Mucosa of descending colon (tissue), 3 donors: ENCODE measurements at regions not wholly inside any gene's neighbourhood (a gene's known extent, or its start where the extent isn't known, plus 50 kb on each side); places are given as distances from the start of the nearest gene placed in this dataset.

Source experiments
- ATAC-seq: fragments of 200-7000 bp; cut with Tn5 transposase; one replicate; pipeline ENCODE4 v1.9.1; 2020; ENCODE audit warnings: mild to moderate bottlenecking, moderate library complexity
- DNase-seq, 3 donors: peaks; one replicate each; pipeline ENCODE4 v3.0.0-alpha.2; 2020
- H3K36me3 ChIP-seq: fragments of 200-600 bp; one replicate; pipeline ENCODE4 v1.8.0; 2021; ENCODE audit warnings: low read depth, mild to moderate bottlenecking
- H3K4me1 ChIP-seq: fragments of 200-600 bp; one replicate; pipeline ENCODE4 v1.8.0; 2021; ENCODE audit warnings: low read depth, mild to moderate bottlenecking
- H3K4me3 ChIP-seq: fragments of 200-600 bp; one replicate; pipeline ENCODE4 v1.8.0; 2021; ENCODE audit warnings: mild to moderate bottlenecking
- H3K9me3 ChIP-seq: fragments of 200-600 bp; one replicate; pipeline ENCODE4 v1.8.0; 2021; ENCODE audit warnings: mild to moderate bottlenecking
- intact Hi-C, 2 donors: fragments of 100-400 bp; cut with DNase I in 1 of 2; cut with micrococcal nuclease in 1 of 2; formaldehyde crosslinking; loops; one replicate each; pipeline versions ENCODE4 v1.11.0 to v1.11.1; 2022; cut with DNase I, micrococcal nuclease
- TF ChIP-seq, protein P1 (sequence below): fragments of 200-600 bp; IDR thresholded peaks from one replicate; pipeline ENCODE4 v1.8.0; 2022; ENCODE audit warnings: antibody characterized with exemption, mild to moderate bottlenecking
- donor health status: DM: no; HTN: no; CAD: no; lungs with moderate emphysema.
- donor health status: DM: no; HTN: no; CAD: no.
- donor health status: DM: no; HTN: yes; CAD: no.

GRCh38 chr3:124207873-124208485, 216.1 kb upstream of the ROPN1 start:
- ATAC-seq, result no peak
- intact Hi-C loops, result no loop called here
- peaks cover 2% of the 10 kb centered on the region for H3K4me1 ChIP-seq
- TF ChIP-seq, protein P1, sequence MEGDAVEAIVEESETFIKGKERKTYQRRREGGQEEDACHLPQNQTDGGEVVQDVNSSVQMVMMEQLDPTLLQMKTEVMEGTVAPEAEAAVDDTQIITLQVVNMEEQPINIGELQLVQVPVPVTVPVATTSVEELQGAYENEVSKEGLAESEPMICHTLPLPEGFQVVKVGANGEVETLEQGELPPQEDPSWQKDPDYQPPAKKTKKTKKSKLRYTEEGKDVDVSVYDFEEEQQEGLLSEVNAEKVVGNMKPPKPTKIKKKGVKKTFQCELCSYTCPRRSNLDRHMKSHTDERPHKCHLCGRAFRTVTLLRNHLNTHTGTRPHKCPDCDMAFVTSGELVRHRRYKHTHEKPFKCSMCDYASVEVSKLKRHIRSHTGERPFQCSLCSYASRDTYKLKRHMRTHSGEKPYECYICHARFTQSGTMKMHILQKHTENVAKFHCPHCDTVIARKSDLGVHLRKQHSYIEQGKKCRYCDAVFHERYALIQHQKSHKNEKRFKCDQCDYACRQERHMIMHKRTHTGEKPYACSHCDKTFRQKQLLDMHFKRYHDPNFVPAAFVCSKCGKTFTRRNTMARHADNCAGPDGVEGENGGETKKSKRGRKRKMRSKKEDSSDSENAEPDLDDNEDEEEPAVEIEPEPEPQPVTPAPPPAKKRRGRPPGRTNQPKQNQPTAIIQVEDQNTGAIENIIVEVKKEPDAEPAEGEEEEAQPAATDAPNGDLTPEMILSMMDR, result no peak
- H3K4me3 ChIP-seq, result no peak overlapping the region
- H3K9me3 ChIP-seq, result no peaks in the 10 kb centered on the region
- no peak for DNase-seq
- H3K36me3 ChIP-seq, result no peaks in the 10 kb centered on the region

DNA sequence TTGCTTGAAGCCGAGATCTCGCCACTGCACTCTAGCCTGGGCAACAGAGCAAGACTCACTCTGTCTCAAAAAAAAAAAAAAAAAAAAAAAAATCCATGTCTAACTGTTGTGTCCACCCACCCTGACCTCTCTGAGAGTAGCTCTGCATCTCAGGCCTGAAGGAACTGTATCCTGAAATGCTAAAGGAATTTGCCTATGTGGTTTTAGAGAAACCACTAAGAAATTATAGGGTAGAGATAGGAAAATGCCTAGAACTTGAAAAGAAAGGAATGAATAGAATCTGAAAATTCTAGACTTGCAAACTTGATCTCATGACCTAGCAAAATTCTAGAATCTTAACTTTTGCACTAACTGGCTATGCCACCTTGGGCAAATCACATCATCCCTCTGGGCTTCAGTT, 217.5 kb upstream of the ROPN1 start:
- no peak for ATAC-seq
- no peak overlapping the region for H3K4me3 ChIP-seq
- DNase-seq, result no peak
- no peaks in the 10 kb centered on the region for H3K4me1 ChIP-seq
- intact Hi-C loops, result no loop called here
- no peaks in the 10 kb centered on the region for H3K9me3 ChIP-seq
- TF ChIP-seq, protein P1, result no peak
- no peaks in the 10 kb centered on the region for H3K36me3 ChIP-seq

- intact Hi-C loops, result no loop called here
- DNase-seq (no peak), ATAC-seq (no peak)
- TF ChIP-seq, protein P1, result no peak
- H3K4me3 ChIP-seq, result no peak overlapping the region
- no peaks in the 10 kb centered on the region for H3K4me1 ChIP-seq
- no peaks in the 10 kb centered on the region for H3K9me3 ChIP-seq
- no peaks in the 10 kb centered on the region for H3K36me3 ChIP-seq
Measured at GRCh38 chr3:124210899-124211298, 219.0 kb upstream of the ROPN1 start.

GRCh38 chr3:124213641-124214040, 221.7 kb upstream of the ROPN1 start:
- DNase-seq, result no peak
- H3K4me1 ChIP-seq, result no peaks in the 10 kb centered on the region
- H3K9me3 ChIP-seq, result no peaks in the 10 kb centered on the region
- H3K36me3 ChIP-seq, result no peaks in the 10 kb centered on the region
- intact Hi-C loops, result no loop called here
- TF ChIP-seq, protein P1, result no peak
- no peak overlapping the region for H3K4me3 ChIP-seq
- ATAC-seq, result no peak

DNA sequence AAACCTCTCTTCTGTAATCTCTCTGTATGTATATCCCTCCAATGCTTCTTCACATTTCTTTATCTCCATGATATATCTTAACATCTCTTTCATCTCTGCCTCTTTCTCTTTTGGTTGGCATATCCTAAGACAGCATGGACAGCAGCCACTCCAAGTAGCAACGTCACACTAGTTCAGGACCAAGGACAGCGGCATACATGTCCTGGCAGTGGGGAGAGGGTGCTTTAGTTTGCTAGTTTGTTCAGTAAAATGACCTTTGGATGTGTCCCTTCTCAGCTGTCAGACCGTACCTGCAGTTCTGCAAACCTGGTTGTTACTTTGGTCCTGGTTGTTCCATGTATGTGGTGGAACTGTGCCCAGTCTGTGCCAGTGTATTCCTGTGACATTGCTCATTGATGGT, 225.6 kb upstream of the ROPN1 start:
- DNase-seq (peak in 1 of 3 donors; percentile 79), ATAC-seq (peak; percentile 73)
- intact Hi-C loops, result no loop called here

More for the DNA sequence above, 225.6 kb upstream of the ROPN1 start:
- Histone ChIP-seq H3K4me1 (no peaks in the 10 kb centered on the region), H3K4me3 (no peak overlapping the region), H3K9me3 (no peaks in the 10 kb centered on the region), H3K36me3 (no peaks in the 10 kb centered on the region)
- TF ChIP-seq, protein P1, result no peak
